ENCODE measurements at regions not wholly inside any gene's neighbourhood (a gene's known extent, or its start where the extent isn't known, plus 50 kb on each side); places are given as distances from the start of the nearest gene placed in this dataset.

- TF ChIP-seq POU2F2 (IDR thresholded peaks at IDR 0.05; ENCODE audit: low read depth, low read length) (no peak), POLR2A (IDR thresholded peaks at IDR 0.05; ENCODE audit: low read depth, low read length) (no peak), PAX5 (IDR thresholded peaks at IDR 0.05; ENCODE audit: insufficient read depth, low read length, severe bottlenecking) (no peak), POLR2AphosphoS5 (IDR thresholded peaks at IDR 0.05; ENCODE audit: low read depth, low read length) (no peak), TAF1 (IDR thresholded peaks at IDR 0.05; ENCODE audit: low read depth, low read length) (no peak), SPI1 (IDR thresholded peaks at IDR 0.05; ENCODE audit: low read depth, low read length) (no peak)
- FAIRE-seq (no peak), DNase-seq (ENCODE audit: insufficient read length, low spot score) (no peak)
Measured at GRCh38 chr16:9682320-9682719, 499.9 kb downstream of the GRIN2A start.

DNA sequence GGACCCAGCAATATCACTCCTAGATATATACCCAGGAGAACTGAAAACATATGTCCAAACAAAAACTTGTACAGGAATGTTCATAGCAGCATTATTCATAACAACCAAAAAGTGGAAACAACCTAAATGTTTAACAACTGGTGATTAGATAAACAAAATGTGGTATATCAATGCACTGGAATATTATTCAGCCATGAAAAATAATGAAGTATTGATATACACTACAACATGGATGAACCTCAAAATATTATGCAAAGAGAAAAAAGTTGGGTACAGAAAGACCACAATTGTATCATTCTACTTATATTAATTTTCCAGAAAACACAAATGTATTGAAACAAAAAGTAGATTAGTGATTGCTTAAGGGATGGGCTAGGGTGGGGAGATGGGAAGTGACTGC lies 498.6 kb downstream of the GRIN2A start:
- FAIRE-seq (no peak), DNase-seq (ENCODE audit: insufficient read length, low spot score) (no peak)
- TF ChIP-seq POLR2A (IDR thresholded peaks at IDR 0.05; ENCODE audit: low read depth, low read length): no peak
- no peak for TF ChIP-seq SPI1 (IDR thresholded peaks at IDR 0.05; ENCODE audit: low read depth, low read length)
- no peak for TF ChIP-seq TAF1 (IDR thresholded peaks at IDR 0.05; ENCODE audit: low read depth, low read length)
- TF ChIP-seq PAX5 (IDR thresholded peaks at IDR 0.05; ENCODE audit: insufficient read depth, low read length, severe bottlenecking): no peak
- no peak for TF ChIP-seq POU2F2 (IDR thresholded peaks at IDR 0.05; ENCODE audit: low read depth, low read length)
- TF ChIP-seq POLR2AphosphoS5 (IDR thresholded peaks at IDR 0.05; ENCODE audit: low read depth, low read length): no peak

DNA sequence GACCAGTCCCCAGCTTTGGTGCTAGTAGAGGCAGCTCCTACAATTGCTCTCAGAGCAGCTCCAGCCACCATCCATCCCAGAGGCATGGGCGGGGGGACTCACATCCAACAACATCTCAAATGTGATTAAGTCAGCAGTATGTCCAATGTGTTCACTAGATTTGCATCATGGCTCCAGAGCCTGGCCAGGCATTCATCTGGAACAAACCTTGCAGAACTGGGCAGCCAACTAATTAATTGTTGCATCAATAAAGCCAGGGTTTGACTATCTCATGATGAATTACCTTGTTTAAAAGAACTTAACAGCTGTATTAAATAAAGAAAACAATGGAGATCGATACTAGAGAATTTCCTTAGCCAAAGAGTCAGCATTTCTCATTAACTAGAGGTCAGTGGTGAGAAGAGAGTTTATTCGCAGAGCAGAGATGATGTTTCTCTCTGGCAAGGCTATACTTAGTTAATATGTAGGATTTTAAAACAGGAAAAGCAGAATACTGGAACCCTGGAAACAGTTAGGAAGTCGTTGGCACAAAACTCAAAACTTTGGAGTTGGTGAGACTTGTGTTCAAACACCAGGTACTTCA lies 494.4 kb downstream of the GRIN2A start:
- TF ChIP-seq POLR2AphosphoS5 (IDR thresholded peaks at IDR 0.05; ENCODE audit: low read depth, low read length) (no peak), POU2F2 (IDR thresholded peaks at IDR 0.05; ENCODE audit: low read depth, low read length) (no peak), TAF1 (IDR thresholded peaks at IDR 0.05; ENCODE audit: low read depth, low read length) (no peak), PAX5 (IDR thresholded peaks at IDR 0.05; ENCODE audit: insufficient read depth, low read length, severe bottlenecking) (no peak), POLR2A (IDR thresholded peaks at IDR 0.05; ENCODE audit: low read depth, low read length) (no peak), SPI1 (IDR thresholded peaks at IDR 0.05; ENCODE audit: low read depth, low read length) (no peak)
- DNase-seq (ENCODE audit: insufficient read length, low spot score) (no peak), FAIRE-seq (no peak)

DNA sequence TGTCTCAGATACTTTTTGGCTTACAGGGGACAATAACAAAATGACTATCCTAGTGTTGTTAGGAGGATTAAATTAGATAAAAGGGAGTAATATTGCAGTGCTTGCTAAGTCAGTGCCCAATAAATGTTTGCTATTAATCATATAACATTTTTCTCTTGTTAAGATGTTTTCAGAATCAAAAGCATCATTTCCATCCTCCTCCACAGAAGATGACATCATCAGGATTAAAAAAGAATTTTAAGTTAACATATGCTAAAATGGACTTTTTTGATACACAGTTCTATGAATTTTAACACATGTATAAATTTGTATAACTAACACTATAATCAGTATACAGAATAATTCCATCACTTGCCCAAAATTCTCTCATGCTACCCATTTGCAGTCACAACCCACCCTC lies 492.6 kb downstream of the GRIN2A start:
- DNase-seq (ENCODE audit: insufficient read length, low spot score): no peak
- TF ChIP-seq POLR2A (IDR thresholded peaks at IDR 0.05; ENCODE audit: low read depth, low read length) (no peak), SPI1 (IDR thresholded peaks at IDR 0.05; ENCODE audit: low read depth, low read length) (no peak), POLR2AphosphoS5 (IDR thresholded peaks at IDR 0.05; ENCODE audit: low read depth, low read length) (no peak), PAX5 (IDR thresholded peaks at IDR 0.05; ENCODE audit: insufficient read depth, low read length, severe bottlenecking) (no peak), TAF1 (IDR thresholded peaks at IDR 0.05; ENCODE audit: low read depth, low read length) (no peak), POU2F2 (IDR thresholded peaks at IDR 0.05; ENCODE audit: low read depth, low read length) (no peak)
- no peak for FAIRE-seq

GRCh38 chr16:9695152-9695551 lies 487.1 kb downstream of the GRIN2A start:
- no peak for DNase-seq (ENCODE audit: insufficient read length, low spot score)
- no peak for FAIRE-seq
- TF ChIP-seq TAF1 (IDR thresholded peaks at IDR 0.05; ENCODE audit: low read depth, low read length) (no peak), PAX5 (IDR thresholded peaks at IDR 0.05; ENCODE audit: insufficient read depth, low read length, severe bottlenecking) (no peak), SPI1 (IDR thresholded peaks at IDR 0.05; ENCODE audit: low read depth, low read length) (no peak), POLR2A (IDR thresholded peaks at IDR 0.05; ENCODE audit: low read depth, low read length) (no peak), POLR2AphosphoS5 (IDR thresholded peaks at IDR 0.05; ENCODE audit: low read depth, low read length) (no peak), POU2F2 (IDR thresholded peaks at IDR 0.05; ENCODE audit: low read depth, low read length) (no peak)

Data from GM12891 (cell line).